Coronary artery (tissue), 2 donors: ENCODE measurements at regions not wholly inside any gene's neighbourhood (a gene's known extent, or its start where the extent isn't known, plus 50 kb on each side); places are given as distances from the start of the nearest gene placed in this dataset.

ENCODE experiments used
- DNase-seq: peaks from one replicate; pipeline ENCODE4 v3.0.0-alpha.2; 2017; ENCODE audit warnings: low spot score
- H3K27ac ChIP-seq, 2 donors: fragments of 200-600 bp; sonication (generic); one replicate each; pipeline ENCODE4 v1.5.1; 2016 to 2019
- H3K4me3 ChIP-seq: fragments of 200-600 bp; sonication (generic); 2 replicates; pipeline ENCODE4 v1.5.1; 2016; ENCODE audit warnings: mild to moderate bottlenecking, moderate library complexity
- TF ChIP-seq, protein P1 (sequence below): fragments of 200-600 bp; sonication (generic); IDR thresholded peaks from one replicate; pipeline ENCODE4 v1.5.1; 2019; ENCODE audit warnings: antibody characterized with exemption

- no peak overlapping the region for H3K4me3 ChIP-seq
- no peak overlapping the region for H3K27ac ChIP-seq
- TF ChIP-seq, protein P1, sequence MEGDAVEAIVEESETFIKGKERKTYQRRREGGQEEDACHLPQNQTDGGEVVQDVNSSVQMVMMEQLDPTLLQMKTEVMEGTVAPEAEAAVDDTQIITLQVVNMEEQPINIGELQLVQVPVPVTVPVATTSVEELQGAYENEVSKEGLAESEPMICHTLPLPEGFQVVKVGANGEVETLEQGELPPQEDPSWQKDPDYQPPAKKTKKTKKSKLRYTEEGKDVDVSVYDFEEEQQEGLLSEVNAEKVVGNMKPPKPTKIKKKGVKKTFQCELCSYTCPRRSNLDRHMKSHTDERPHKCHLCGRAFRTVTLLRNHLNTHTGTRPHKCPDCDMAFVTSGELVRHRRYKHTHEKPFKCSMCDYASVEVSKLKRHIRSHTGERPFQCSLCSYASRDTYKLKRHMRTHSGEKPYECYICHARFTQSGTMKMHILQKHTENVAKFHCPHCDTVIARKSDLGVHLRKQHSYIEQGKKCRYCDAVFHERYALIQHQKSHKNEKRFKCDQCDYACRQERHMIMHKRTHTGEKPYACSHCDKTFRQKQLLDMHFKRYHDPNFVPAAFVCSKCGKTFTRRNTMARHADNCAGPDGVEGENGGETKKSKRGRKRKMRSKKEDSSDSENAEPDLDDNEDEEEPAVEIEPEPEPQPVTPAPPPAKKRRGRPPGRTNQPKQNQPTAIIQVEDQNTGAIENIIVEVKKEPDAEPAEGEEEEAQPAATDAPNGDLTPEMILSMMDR, result no peak
- DNase-seq, result no peak
Observed at GRCh38 chr3:177936721-177937120, 599.5 kb upstream of the KCNMB2 start.

- TF ChIP-seq, protein P1, result no peak
- Histone ChIP-seq H3K4me3 (no peak overlapping the region), H3K27ac (no peak overlapping the region)
- no peak for DNase-seq
Observed at GRCh38 chr3:177942911-177943310, 593.3 kb upstream of the KCNMB2 start.

GRCh38 chr3:177944228-177944661, 592.0 kb upstream of the KCNMB2 start:
- Histone ChIP-seq H3K4me3 (no peak overlapping the region), H3K27ac (no peak overlapping the region)
- TF ChIP-seq, protein P1, result no peak
- DNase-seq, result no peak

- Histone ChIP-seq H3K27ac (no peak overlapping the region), H3K4me3 (no peak overlapping the region)
- TF ChIP-seq, protein P1, result no peak
- no peak for DNase-seq
Observed at GRCh38 chr3:177946048-177946447, 590.2 kb upstream of the KCNMB2 start.

GRCh38 chr3:177946497-177946896, 589.7 kb upstream of the KCNMB2 start:
- TF ChIP-seq, protein P1, result no peak
- no peak for DNase-seq
- no peak overlapping the region for H3K27ac ChIP-seq
- H3K4me3 ChIP-seq, result no peak overlapping the region

DNA sequence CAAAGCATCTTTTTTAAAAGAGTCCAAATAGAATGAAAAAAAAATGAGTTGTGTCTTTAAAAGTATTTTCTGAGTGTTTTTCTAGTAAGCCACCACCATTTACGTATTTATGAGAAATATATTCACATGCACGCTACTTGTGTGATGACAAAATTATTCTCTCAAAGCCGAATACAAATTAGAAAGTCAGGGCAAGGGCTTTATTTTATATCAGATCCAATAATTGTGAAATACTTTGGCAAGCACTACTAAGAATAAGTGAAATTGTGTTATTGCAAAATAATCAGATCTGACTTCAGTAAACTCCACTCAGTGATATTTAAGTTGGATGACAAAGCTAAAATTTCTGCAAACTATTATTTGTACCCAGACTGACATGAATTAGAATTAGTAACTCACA, 589.3 kb upstream of the KCNMB2 start:
- no peak overlapping the region for H3K27ac ChIP-seq
- H3K4me3 ChIP-seq, result no peak overlapping the region
- no peak for DNase-seq
- TF ChIP-seq, protein P1, result no peak

GRCh38 chr3:177947901-177948300, 588.3 kb upstream of the KCNMB2 start:
- TF ChIP-seq, protein P1, result no peak
- Histone ChIP-seq H3K4me3 (no peak overlapping the region), H3K27ac (no peak overlapping the region)
- DNase-seq, result no peak
